GM23338 (cell line): ENCODE measurements at regions not wholly inside any gene's neighbourhood (a gene's known extent, or its start where the extent isn't known, plus 50 kb on each side); places are given as distances from the start of the nearest gene placed in this dataset.

Experiments
- ATAC-seq: fragments of 200-7000 bp; cut with Tn5 transposase; 3 replicates; pipeline ENCODE4 v1.9.1; 2020
- DNase-seq: peaks from one replicate; pipeline ENCODE4 v3.0.0-alpha.2; 2015; ENCODE audit warnings: low spot score
- H2AFZ ChIP-seq: fragments of 200-600 bp; sonication (generic); 2 replicates; pipeline ENCODE4 v1.8.0; 2016; ENCODE audit warnings: antibody characterized with exemption, mild to moderate bottlenecking, moderate library complexity
- H3F3A ChIP-seq: fragments of 200-600 bp; sonication (generic); replicated peaks from 2 replicates; pipeline ENCODE4 v1.8.0; 2017; ENCODE audit warnings: antibody characterized with exemption, mixed run types, low read depth
- H3K27ac ChIP-seq: fragments of 200-600 bp; sonication (generic); 2 replicates; pipeline ENCODE4 v1.6.1; 2016; ENCODE audit warnings: low read depth
- H3K27me3 ChIP-seq: fragments of 200-600 bp; sonication (generic); 2 replicates; pipeline ENCODE4 v1.8.0; 2016; ENCODE audit warnings: mild to moderate bottlenecking, mixed run types, moderate library complexity; ENCODE audit not compliant: insufficient read depth
- H3K36me3 ChIP-seq: fragments of 200-600 bp; sonication (generic); 2 replicates; pipeline ENCODE4 v1.8.0; 2016; ENCODE audit warnings: mild to moderate bottlenecking; ENCODE audit not compliant: insufficient read depth
- H3K4me1 ChIP-seq: fragments of 200-600 bp; sonication (generic); 2 replicates; pipeline ENCODE4 v1.8.0; 2016; ENCODE audit warnings: mild to moderate bottlenecking, moderate library complexity; ENCODE audit not compliant: insufficient read depth
- H3K4me2 ChIP-seq: fragments of 200-600 bp; sonication (generic); 2 replicates; pipeline ENCODE4 v1.7.1; 2017; ENCODE audit warnings: mixed run types
- H3K4me3 ChIP-seq: fragments of 200-600 bp; sonication (generic); 2 replicates; pipeline ENCODE4 v1.6.1; 2016; ENCODE audit warnings: mixed run types
- H3K79me2 ChIP-seq: fragments of 200-600 bp; sonication (generic); replicated peaks from 2 replicates; pipeline ENCODE4 v1.8.0; 2017; ENCODE audit warnings: mild to moderate bottlenecking; ENCODE audit not compliant: insufficient read depth
- H3K9me2 ChIP-seq: fragments of 200-600 bp; sonication (generic); 2 replicates; pipeline ENCODE4 v1.8.0; 2017; ENCODE audit not compliant: insufficient read depth
- H4K20me1 ChIP-seq: fragments of 200-600 bp; sonication (generic); replicated peaks from 2 replicates; pipeline ENCODE4 v1.8.0; 2017; ENCODE audit warnings: mild to moderate bottlenecking; ENCODE audit not compliant: insufficient read depth
- H3K27ac Mint-ChIP-seq: 2 replicates; pipeline ENCODE4 v1.8.0; 2020; ENCODE audit warnings: inconsistent platforms, mild to moderate bottlenecking, moderate library complexity, mixed read lengths
- H3K27me3 Mint-ChIP-seq: 3 replicates; pipeline ENCODE4 v1.8.0; 2022; ENCODE audit warnings: low read depth, mild to moderate bottlenecking, moderate library complexity, mixed read lengths, inconsistent platforms; ENCODE audit not compliant: insufficient read depth, poor library complexity
- H3K36me3 Mint-ChIP-seq: 3 replicates; pipeline ENCODE4 v1.8.0; 2021; ENCODE audit warnings: low read depth, mild to moderate bottlenecking, inconsistent platforms, moderate library complexity, mixed read lengths
- H3K4me1 Mint-ChIP-seq: 3 replicates; pipeline ENCODE4 v1.8.0; 2020; ENCODE audit warnings: mild to moderate bottlenecking, inconsistent platforms, mixed read lengths
- H3K4me3 Mint-ChIP-seq: 3 replicates; pipeline ENCODE4 v1.8.0; 2021; ENCODE audit warnings: moderate library complexity, mild to moderate bottlenecking, inconsistent platforms, mixed read lengths
- H3K9me3 Mint-ChIP-seq: 3 replicates; pipeline ENCODE4 v1.8.0; 2020; ENCODE audit warnings: moderate library complexity, mild to moderate bottlenecking, inconsistent platforms, mixed read lengths
- CREB1 ChIP-seq: fragments of 250-450 bp; sonication (Bioruptor Pico); IDR thresholded peaks from 2 replicates; pipeline ENCODE4 v1.5.0; 2020; ENCODE audit warnings: low read depth, mild to moderate bottlenecking, moderate library complexity
- EZH2 ChIP-seq: fragments of 200-600 bp; sonication (generic); IDR thresholded peaks from one replicate; pipeline ENCODE4 v1.8.0; 2017; ENCODE audit warnings: antibody characterized with exemption, mild to moderate bottlenecking, low read depth; ENCODE audit not compliant: unreplicated experiment
- EZH2phosphoT487 ChIP-seq: fragments of 200-600 bp; sonication (generic); IDR thresholded peaks from one replicate; pipeline ENCODE4 v1.8.1; 2018; ENCODE audit warnings: antibody characterized with exemption; ENCODE audit not compliant: unreplicated experiment
- JUNB ChIP-seq: IDR thresholded peaks from one replicate; pipeline ENCODE4 v1.6.1; 2016; ENCODE audit warnings: antibody characterized with exemption; ENCODE audit not compliant: unreplicated experiment
- NANOG ChIP-seq: IDR thresholded peaks from 2 replicates; pipeline ENCODE4 v1.6.1; 2016; ENCODE audit warnings: antibody characterized with exemption, borderline replicate concordance
- POLR2AphosphoS5 ChIP-seq: IDR thresholded peaks from 2 replicates; pipeline ENCODE4 v1.6.1; 2016; ENCODE audit warnings: antibody characterized with exemption, low read depth
- STAT1 ChIP-seq: IDR thresholded peaks from one replicate; pipeline ENCODE4 v1.6.1; 2016; ENCODE audit warnings: antibody characterized with exemption; ENCODE audit not compliant: unreplicated experiment
- ZNF114 ChIP-seq: fragments of 250-450 bp; sonication (Bioruptor Pico); IDR thresholded peaks from 2 replicates; pipeline ENCODE4 v1.5.0; 2020; ENCODE audit warnings: mild to moderate bottlenecking, moderate library complexity
- ZNF331 ChIP-seq: fragments of 250-450 bp; sonication (Bioruptor Pico); IDR thresholded peaks from 2 replicates; pipeline ENCODE4 v1.5.0; 2020; ENCODE audit warnings: low read depth, mild to moderate bottlenecking, moderate library complexity
- TF ChIP-seq, protein P1 (sequence below): IDR thresholded peaks from one replicate; pipeline ENCODE4 v1.6.1; 2018; ENCODE audit warnings: antibody characterized with exemption; ENCODE audit not compliant: unreplicated experiment
- TF ChIP-seq, protein P2 (sequence below), 2 experiments: fragments of 200-600 bp in 1 of 2; sonication (generic) in 1 of 2; conservative IDR thresholded peaks; 2 replicates each; pipeline versions ENCODE4 v1.5.1 to v1.6.1; 2016 to 2017; ENCODE audit warnings: antibody characterized with exemption in 2 of 2, low read depth in 2 of 2, mild to moderate bottlenecking in 2 of 2, moderate library complexity in 1 of 2
- TF ChIP-seq, protein P3 (sequence below): IDR thresholded peaks from 2 replicates; pipeline ENCODE4 v1.6.1; 2016; ENCODE audit warnings: antibody characterized with exemption
- TF ChIP-seq, protein P4 (sequence below): fragments of 250-450 bp; sonication (Bioruptor Pico); IDR thresholded peaks from 2 replicates; pipeline ENCODE4 v1.5.0; 2020; ENCODE audit warnings: mild to moderate bottlenecking, moderate library complexity

DNA sequence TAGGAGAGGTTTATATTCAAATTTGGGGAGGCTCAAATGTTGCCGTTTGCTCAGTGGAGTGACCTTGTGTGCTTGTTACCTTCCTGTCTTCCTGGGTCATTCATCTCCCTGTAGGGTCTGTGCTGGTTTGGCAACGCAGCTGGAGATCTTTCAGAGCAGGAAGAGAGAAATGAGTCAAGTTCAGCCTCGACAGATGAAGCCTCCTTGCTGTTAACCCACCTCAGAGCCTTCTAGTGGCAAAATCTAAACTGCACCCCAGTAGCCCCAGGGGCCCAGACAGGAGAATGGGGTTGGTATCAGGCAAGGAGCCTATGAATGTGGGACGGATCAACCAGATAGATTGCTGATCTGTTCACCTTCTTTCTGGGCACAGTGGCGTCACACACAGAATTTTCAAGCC is 999.3 kb downstream of the VRK1 start:
- Mint-ChIP-seq H3K27ac (no peak overlapping the region), H3K4me3 (no peak overlapping the region), H3K4me1 (no peaks in the 10 kb centered on the region; the same call in 2 of the 3 replicates), H3K9me3 (peaks cover 2% of the 10 kb centered on the region; the same call in 1 of the 3 replicates), H3K36me3 (no peaks in the 10 kb centered on the region), H3K27me3 (peaks cover 4% of the 10 kb centered on the region)
- Histone ChIP-seq H2AFZ (no peak overlapping the region), H3K4me1 (no peaks in the 10 kb centered on the region), H3F3A (no peaks in the 10 kb centered on the region), H3K4me3 (no peak overlapping the region), H4K20me1 (no peaks in the 10 kb centered on the region), H3K9me2 (peaks cover 11% of the 10 kb centered on the region; the same call in 1 of the 2 replicates), H3K27ac (no peak overlapping the region), H3K36me3 (no peaks in the 10 kb centered on the region), H3K4me2 (no peak overlapping the region), H3K27me3 (no peaks in the 10 kb centered on the region), H3K79me2 (no peaks in the 10 kb centered on the region)
- DNase-seq: no peak
- ATAC-seq: no peak
- TF ChIP-seq, protein P1, sequence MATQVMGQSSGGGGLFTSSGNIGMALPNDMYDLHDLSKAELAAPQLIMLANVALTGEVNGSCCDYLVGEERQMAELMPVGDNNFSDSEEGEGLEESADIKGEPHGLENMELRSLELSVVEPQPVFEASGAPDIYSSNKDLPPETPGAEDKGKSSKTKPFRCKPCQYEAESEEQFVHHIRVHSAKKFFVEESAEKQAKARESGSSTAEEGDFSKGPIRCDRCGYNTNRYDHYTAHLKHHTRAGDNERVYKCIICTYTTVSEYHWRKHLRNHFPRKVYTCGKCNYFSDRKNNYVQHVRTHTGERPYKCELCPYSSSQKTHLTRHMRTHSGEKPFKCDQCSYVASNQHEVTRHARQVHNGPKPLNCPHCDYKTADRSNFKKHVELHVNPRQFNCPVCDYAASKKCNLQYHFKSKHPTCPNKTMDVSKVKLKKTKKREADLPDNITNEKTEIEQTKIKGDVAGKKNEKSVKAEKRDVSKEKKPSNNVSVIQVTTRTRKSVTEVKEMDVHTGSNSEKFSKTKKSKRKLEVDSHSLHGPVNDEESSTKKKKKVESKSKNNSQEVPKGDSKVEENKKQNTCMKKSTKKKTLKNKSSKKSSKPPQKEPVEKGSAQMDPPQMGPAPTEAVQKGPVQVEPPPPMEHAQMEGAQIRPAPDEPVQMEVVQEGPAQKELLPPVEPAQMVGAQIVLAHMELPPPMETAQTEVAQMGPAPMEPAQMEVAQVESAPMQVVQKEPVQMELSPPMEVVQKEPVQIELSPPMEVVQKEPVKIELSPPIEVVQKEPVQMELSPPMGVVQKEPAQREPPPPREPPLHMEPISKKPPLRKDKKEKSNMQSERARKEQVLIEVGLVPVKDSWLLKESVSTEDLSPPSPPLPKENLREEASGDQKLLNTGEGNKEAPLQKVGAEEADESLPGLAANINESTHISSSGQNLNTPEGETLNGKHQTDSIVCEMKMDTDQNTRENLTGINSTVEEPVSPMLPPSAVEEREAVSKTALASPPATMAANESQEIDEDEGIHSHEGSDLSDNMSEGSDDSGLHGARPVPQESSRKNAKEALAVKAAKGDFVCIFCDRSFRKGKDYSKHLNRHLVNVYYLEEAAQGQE: no peak
- TF ChIP-seq, protein P2, sequence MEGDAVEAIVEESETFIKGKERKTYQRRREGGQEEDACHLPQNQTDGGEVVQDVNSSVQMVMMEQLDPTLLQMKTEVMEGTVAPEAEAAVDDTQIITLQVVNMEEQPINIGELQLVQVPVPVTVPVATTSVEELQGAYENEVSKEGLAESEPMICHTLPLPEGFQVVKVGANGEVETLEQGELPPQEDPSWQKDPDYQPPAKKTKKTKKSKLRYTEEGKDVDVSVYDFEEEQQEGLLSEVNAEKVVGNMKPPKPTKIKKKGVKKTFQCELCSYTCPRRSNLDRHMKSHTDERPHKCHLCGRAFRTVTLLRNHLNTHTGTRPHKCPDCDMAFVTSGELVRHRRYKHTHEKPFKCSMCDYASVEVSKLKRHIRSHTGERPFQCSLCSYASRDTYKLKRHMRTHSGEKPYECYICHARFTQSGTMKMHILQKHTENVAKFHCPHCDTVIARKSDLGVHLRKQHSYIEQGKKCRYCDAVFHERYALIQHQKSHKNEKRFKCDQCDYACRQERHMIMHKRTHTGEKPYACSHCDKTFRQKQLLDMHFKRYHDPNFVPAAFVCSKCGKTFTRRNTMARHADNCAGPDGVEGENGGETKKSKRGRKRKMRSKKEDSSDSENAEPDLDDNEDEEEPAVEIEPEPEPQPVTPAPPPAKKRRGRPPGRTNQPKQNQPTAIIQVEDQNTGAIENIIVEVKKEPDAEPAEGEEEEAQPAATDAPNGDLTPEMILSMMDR (conservative IDR thresholded peaks at IDR 0.05; ENCODE audit: low read depth in 2 of 2): no peak
- TF ChIP-seq JUNB: no peak
- TF ChIP-seq NANOG: no peak
- TF ChIP-seq POLR2AphosphoS5: no peak
- no peak for TF ChIP-seq STAT1
- TF ChIP-seq EZH2: no peak
- TF ChIP-seq CREB1 (CRISPR knock-in tag): no peak
- no peak for TF ChIP-seq ZNF114
- no peak for TF ChIP-seq ZNF331 (CRISPR knock-in tag)
- TF ChIP-seq, protein P3, sequence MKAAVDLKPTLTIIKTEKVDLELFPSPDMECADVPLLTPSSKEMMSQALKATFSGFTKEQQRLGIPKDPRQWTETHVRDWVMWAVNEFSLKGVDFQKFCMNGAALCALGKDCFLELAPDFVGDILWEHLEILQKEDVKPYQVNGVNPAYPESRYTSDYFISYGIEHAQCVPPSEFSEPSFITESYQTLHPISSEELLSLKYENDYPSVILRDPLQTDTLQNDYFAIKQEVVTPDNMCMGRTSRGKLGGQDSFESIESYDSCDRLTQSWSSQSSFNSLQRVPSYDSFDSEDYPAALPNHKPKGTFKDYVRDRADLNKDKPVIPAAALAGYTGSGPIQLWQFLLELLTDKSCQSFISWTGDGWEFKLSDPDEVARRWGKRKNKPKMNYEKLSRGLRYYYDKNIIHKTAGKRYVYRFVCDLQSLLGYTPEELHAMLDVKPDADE: no peak
- TF ChIP-seq, protein P4, sequence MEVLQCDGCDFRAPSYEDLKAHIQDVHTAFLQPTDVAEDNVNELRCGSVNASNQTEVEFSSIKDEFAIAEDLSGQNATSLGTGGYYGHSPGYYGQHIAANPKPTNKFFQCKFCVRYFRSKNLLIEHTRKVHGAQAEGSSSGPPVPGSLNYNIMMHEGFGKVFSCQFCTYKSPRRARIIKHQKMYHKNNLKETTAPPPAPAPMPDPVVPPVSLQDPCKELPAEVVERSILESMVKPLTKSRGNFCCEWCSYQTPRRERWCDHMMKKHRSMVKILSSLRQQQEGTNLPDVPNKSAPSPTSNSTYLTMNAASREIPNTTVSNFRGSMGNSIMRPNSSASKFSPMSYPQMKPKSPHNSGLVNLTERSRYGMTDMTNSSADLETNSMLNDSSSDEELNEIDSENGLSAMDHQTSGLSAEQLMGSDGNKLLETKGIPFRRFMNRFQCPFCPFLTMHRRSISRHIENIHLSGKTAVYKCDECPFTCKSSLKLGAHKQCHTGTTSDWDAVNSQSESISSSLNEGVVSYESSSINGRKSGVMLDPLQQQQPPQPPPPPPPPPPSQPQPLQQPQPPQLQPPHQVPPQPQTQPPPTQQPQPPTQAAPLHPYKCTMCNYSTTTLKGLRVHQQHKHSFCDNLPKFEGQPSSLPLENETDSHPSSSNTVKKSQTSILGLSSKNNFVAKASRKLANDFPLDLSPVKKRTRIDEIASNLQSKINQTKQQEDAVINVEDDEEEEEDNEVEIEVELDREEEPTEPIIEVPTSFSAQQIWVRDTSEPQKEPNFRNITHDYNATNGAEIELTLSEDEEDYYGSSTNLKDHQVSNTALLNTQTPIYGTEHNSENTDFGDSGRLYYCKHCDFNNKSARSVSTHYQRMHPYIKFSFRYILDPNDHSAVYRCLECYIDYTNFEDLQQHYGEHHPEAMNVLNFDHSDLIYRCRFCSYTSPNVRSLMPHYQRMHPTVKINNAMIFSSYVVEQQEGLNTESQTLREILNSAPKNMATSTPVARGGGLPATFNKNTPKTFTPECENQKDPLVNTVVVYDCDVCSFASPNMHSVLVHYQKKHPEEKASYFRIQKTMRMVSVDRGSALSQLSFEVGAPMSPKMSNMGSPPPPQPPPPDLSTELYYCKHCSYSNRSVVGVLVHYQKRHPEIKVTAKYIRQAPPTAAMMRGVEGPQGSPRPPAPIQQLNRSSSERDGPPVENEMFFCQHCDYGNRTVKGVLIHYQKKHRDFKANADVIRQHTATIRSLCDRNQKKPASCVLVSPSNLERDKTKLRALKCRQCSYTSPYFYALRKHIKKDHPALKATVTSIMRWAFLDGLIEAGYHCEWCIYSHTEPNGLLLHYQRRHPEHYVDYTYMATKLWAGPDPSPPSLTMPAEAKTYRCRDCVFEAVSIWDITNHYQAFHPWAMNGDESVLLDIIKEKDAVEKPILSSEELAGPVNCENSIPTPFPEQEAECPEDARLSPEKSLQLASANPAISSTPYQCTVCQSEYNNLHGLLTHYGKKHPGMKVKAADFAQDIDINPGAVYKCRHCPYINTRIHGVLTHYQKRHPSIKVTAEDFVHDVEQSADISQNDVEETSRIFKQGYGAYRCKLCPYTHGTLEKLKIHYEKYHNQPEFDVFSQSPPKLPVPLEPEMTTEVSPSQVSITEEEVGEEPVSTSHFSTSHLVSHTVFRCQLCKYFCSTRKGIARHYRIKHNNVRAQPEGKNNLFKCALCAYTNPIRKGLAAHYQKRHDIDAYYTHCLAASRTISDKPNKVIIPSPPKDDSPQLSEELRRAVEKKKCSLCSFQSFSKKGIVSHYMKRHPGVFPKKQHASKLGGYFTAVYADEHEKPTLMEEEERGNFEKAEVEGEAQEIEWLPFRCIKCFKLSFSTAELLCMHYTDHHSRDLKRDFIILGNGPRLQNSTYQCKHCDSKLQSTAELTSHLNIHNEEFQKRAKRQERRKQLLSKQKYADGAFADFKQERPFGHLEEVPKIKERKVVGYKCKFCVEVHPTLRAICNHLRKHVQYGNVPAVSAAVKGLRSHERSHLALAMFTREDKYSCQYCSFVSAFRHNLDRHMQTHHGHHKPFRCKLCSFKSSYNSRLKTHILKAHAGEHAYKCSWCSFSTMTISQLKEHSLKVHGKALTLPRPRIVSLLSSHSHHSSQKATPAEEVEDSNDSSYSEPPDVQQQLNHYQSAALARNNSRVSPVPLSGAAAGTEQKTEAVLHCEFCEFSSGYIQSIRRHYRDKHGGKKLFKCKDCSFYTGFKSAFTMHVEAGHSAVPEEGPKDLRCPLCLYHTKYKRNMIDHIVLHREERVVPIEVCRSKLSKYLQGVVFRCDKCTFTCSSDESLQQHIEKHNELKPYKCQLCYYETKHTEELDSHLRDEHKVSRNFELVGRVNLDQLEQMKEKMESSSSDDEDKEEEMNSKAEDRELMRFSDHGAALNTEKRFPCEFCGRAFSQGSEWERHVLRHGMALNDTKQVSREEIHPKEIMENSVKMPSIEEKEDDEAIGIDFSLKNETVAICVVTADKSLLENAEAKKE (CRISPR knock-in tag): no peak
- no peak for TF ChIP-seq EZH2phosphoT487
